Nephron progenitor cell (in vitro differentiated cells): ENCODE measurements at regions not wholly inside any gene's neighbourhood (a gene's known extent, or its start where the extent isn't known, plus 50 kb on each side); places are given as distances from the start of the nearest gene placed in this dataset.

Experiments used
- DNase-seq: peaks from one replicate; pipeline ENCODE4 v3.0.0; 2021
- H3K27ac Mint-ChIP-seq: 2 replicates; pipeline ENCODE4 v1.8.0; 2021; ENCODE audit warnings: mild to moderate bottlenecking, moderate library complexity, mixed read lengths
- H3K27me3 Mint-ChIP-seq: 2 replicates; pipeline ENCODE4 v1.8.0; 2021; ENCODE audit warnings: mild to moderate bottlenecking, low read depth, mixed read lengths; ENCODE audit not compliant: poor library complexity
- H3K36me3 Mint-ChIP-seq: 2 replicates; pipeline ENCODE4 v1.8.0; 2021; ENCODE audit warnings: low read depth, mixed read lengths
- H3K4me1 Mint-ChIP-seq: 2 replicates; pipeline ENCODE4 v1.8.0; 2021; ENCODE audit warnings: mixed read lengths
- H3K4me3 Mint-ChIP-seq: 2 replicates; pipeline ENCODE4 v1.8.0; 2021; ENCODE audit warnings: mild to moderate bottlenecking, moderate library complexity, mixed read lengths
- H3K9me3 Mint-ChIP-seq: 2 replicates; pipeline ENCODE4 v1.8.0; 2021; ENCODE audit warnings: mild to moderate bottlenecking, moderate library complexity, mixed read lengths
- TF ChIP-seq, protein P1 (sequence below): fragments of 200-600 bp; sonication (generic); IDR thresholded peaks from 2 replicates; pipeline ENCODE4 v1.5.0; 2021; ENCODE audit warnings: antibody characterized with exemption

DNA sequence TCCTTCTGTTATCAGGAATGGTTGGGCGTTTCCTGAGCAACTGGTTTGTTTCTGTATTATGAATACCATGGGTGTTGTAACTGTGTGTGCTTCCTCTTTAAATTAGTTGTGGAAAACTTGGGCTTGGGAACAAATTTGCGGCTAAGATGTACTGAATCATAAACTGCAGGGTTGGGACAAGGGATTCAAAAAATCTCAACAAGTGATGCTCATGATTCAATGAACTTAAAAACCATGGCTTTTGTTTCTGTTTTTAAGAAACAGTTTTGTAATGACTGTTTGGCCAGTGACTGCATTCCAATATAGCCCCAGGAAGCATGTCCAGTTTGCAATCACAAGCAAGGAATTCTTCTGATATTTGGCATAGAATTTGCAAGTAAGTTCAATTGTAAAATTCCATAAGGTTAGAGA, 657.5 kb upstream of the WWC1 start:
- no peaks in the 10 kb centered on the region for H3K36me3 Mint-ChIP-seq
- H3K9me3 Mint-ChIP-seq: no peaks in the 10 kb centered on the region
- TF ChIP-seq, protein P1, sequence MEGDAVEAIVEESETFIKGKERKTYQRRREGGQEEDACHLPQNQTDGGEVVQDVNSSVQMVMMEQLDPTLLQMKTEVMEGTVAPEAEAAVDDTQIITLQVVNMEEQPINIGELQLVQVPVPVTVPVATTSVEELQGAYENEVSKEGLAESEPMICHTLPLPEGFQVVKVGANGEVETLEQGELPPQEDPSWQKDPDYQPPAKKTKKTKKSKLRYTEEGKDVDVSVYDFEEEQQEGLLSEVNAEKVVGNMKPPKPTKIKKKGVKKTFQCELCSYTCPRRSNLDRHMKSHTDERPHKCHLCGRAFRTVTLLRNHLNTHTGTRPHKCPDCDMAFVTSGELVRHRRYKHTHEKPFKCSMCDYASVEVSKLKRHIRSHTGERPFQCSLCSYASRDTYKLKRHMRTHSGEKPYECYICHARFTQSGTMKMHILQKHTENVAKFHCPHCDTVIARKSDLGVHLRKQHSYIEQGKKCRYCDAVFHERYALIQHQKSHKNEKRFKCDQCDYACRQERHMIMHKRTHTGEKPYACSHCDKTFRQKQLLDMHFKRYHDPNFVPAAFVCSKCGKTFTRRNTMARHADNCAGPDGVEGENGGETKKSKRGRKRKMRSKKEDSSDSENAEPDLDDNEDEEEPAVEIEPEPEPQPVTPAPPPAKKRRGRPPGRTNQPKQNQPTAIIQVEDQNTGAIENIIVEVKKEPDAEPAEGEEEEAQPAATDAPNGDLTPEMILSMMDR: no peak
- no peak overlapping the region for H3K27ac Mint-ChIP-seq
- H3K4me1 Mint-ChIP-seq: peaks cover 22% of the 10 kb centered on the region
- DNase-seq: no peak
- no peak overlapping the region for H3K4me3 Mint-ChIP-seq
- H3K27me3 Mint-ChIP-seq: no peaks in the 10 kb centered on the region

DNA sequence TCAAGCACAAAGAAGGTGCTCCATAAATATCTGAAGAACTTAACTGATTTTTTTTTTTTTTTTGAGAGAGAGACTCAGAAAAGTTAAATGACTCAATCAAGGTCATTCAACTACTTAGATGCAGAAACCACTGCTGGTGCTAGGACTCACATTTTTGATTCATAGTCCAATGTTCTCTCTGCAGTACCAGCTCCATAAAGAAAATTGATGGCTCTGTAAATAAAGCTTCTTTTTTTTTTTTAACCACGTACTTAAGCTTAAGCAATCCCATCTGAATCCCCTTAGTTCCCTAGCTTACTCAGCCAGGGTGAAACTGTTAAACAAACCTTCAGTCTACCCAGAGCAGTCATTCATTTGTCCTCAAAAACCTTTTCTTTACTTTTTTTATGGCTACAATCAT, 657.0 kb upstream of the WWC1 start:
- no peak for DNase-seq
- Mint-ChIP-seq H3K4me3 (no peak overlapping the region), H3K36me3 (no peaks in the 10 kb centered on the region), H3K27ac (no peak overlapping the region), H3K27me3 (no peaks in the 10 kb centered on the region), H3K9me3 (no peaks in the 10 kb centered on the region), H3K4me1 (peaks cover 22% of the 10 kb centered on the region)
- TF ChIP-seq, protein P1: no peak

DNA sequence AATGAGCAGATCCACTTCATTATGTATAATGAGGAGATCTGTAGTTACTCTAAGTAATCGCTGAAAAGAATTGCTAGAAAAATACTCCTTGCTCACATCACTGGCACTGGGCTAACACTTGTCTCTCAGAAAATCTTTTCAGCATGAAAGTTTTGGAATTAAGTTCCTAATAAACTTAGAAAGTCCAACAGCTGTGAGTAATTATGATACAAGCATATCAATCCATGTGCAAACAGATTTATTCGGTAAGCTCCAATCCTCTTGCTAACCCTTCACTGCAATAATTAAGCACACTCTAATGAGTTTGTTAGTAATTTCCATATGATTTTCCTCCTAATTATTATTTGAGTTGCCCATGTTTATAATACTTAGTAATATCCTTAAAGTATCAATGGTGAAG, 652.6 kb upstream of the WWC1 start:
- DNase-seq: no peak
- TF ChIP-seq, protein P1: no peak
- Mint-ChIP-seq H3K27me3 (peaks cover 3% of the 10 kb centered on the region), H3K4me3 (no peak overlapping the region), H3K9me3 (no peaks in the 10 kb centered on the region), H3K27ac (no peak overlapping the region), H3K36me3 (no peaks in the 10 kb centered on the region), H3K4me1 (peaks cover 32% of the 10 kb centered on the region)

DNA sequence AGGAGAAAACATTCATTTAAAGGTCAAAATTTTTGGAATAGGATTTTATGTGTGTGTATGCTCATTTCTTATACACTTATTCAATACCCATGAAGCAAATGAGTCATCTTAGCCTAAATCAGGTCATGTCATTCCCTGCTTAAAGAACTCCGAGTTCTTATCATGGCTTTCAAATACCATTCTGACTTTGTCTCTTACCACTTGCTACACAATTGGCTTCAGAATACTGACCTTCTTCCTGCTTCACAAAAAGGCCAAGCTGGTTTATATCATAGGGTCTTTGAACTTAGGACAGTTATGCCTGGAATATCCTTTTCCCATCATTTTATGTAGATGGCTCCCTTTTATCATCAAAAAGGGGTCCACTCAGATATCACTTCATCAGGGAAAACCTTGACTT, 652.2 kb upstream of the WWC1 start:
- no peaks in the 10 kb centered on the region for H3K36me3 Mint-ChIP-seq
- H3K9me3 Mint-ChIP-seq: no peaks in the 10 kb centered on the region
- no peak overlapping the region for H3K4me3 Mint-ChIP-seq

DNA sequence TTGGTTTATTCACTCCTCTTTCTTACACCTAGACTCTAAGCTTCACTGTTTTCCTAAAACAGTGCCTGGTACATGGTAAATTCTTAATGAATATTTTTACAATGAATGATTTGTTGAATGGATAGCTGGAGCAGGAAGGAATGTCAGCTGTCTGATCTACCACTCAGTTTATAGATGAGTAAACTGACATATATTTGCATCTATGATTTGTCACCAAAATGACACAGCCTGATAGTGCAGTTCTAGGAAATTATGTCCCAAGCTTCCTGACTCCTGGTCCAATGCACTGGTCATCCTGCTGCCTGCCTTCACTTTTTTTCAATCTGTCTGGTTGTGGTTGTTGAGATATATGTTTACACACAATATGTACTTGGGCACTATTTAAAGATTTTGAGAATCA, 651.7 kb upstream of the WWC1 start:
- DNase-seq: no peak
- H3K9me3 Mint-ChIP-seq: no peaks in the 10 kb centered on the region
- no peak overlapping the region for H3K4me3 Mint-ChIP-seq
- H3K4me1 Mint-ChIP-seq: peaks cover 23% of the 10 kb centered on the region
- H3K27me3 Mint-ChIP-seq: peaks cover 3% of the 10 kb centered on the region
- H3K36me3 Mint-ChIP-seq: no peaks in the 10 kb centered on the region
- TF ChIP-seq, protein P1: no peak
- no peak overlapping the region for H3K27ac Mint-ChIP-seq

More for the DNA sequence above, 652.2 kb upstream of the WWC1 start:
- Mint-ChIP-seq H3K27me3 (peaks cover 3% of the 10 kb centered on the region), H3K27ac (no peak overlapping the region), H3K4me1 (peaks cover 28% of the 10 kb centered on the region)
- DNase-seq: no peak
- TF ChIP-seq, protein P1: no peak

DNA sequence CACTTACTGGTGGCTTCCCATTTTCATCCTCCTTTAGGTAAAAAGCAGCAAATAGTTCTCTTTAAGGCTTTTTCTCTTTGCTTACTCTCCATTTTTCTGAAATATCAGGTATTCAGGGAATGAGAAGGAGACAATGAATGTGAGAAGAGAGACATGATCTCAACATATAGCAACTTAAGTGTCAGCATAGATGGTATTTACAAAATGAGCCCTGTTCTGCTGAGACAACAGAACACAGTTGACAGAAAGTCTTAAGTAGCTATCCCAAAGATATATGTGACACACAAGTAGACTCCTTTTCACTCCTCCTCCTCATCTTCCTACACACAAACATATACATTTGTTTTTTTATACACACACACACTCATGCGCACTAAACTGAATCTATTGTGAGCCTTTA, 649.3 kb upstream of the WWC1 start:
- TF ChIP-seq, protein P1: no peak
- DNase-seq: no peak
- H3K4me1 Mint-ChIP-seq: peaks cover 23% of the 10 kb centered on the region
- peaks cover 3% of the 10 kb centered on the region for H3K27me3 Mint-ChIP-seq
- H3K9me3 Mint-ChIP-seq: no peaks in the 10 kb centered on the region
- H3K4me3 Mint-ChIP-seq: no peak overlapping the region
- H3K27ac Mint-ChIP-seq: no peak overlapping the region
- H3K36me3 Mint-ChIP-seq: no peaks in the 10 kb centered on the region
